A673 (cell line): ENCODE measurements at regions not wholly inside any gene's neighbourhood (a gene's known extent, or its start where the extent isn't known, plus 50 kb on each side); places are given as distances from the start of the nearest gene placed in this dataset.

Source experiments
- CTCF ChIP-seq: fragments of 300-800, 200-600 bp; sonication (generic); conservative IDR thresholded peaks from 2 replicates; pipeline ENCODE4 v1.5.1; 2017; ENCODE audit warnings: low read depth, mild to moderate bottlenecking, antibody characterized with exemption, low read length, moderate library complexity, mixed read lengths
- EZH2 ChIP-seq: fragments of 200-600 bp; sonication (generic); IDR thresholded peaks from 2 replicates; pipeline ENCODE4 v1.6.1; 2017; ENCODE audit warnings: borderline replicate concordance, low read depth, mild to moderate bottlenecking, mixed read lengths, antibody characterized with exemption, low read length; ENCODE audit not compliant: poor library complexity, severe bottlenecking

GRCh38 chr10:83986800-83987199 lies 152.5 kb upstream of the GHITM start:
- TF ChIP-seq CTCF (no peak), EZH2 (no peak)
